Left lung (tissue), 4 donors: ENCODE measurements at regions not wholly inside any gene's neighbourhood (a gene's known extent, or its start where the extent isn't known, plus 50 kb on each side); places are given as distances from the start of the nearest gene placed in this dataset.

Source experiments
- ATAC-seq: fragments of 200-7000 bp; cut with Tn5 transposase; one replicate; pipeline ENCODE4 v1.9.1; 2020; ENCODE audit warnings: moderate library complexity
- DNase-seq, 4 donors: peaks; one replicate each; pipeline ENCODE4 v3.0.0-alpha.2; 2013 to 2020
- H3K27ac ChIP-seq, 2 donors: fragments of 200-600 bp; sonication (generic) in 1 of 2; one replicate each; pipeline versions ENCODE4 v1.5.0 to v1.8.0; 2020 to 2021
- H3K27me3 ChIP-seq, 2 donors: fragments of 200-600 bp; sonication (generic) in 1 of 2; one replicate each; pipeline versions ENCODE4 v1.5.0 to v1.8.0; 2020 to 2021
- H3K36me3 ChIP-seq, 2 donors: fragments of 200-600 bp; sonication (generic) in 1 of 2; one replicate each; pipeline versions ENCODE4 v1.5.0 to v1.8.0; 2020 to 2021
- H3K4me1 ChIP-seq, 2 donors: fragments of 200-600 bp; one replicate each; pipeline ENCODE4 v1.8.0; 2021
- H3K4me3 ChIP-seq, 2 donors: fragments of 200-600 bp; sonication (generic) in 1 of 2; one replicate each; pipeline versions ENCODE4 v1.5.0 to v1.8.0; 2020 to 2021; ENCODE audit warnings: mild to moderate bottlenecking in 1 of 2
- H3K9me3 ChIP-seq, 2 donors: fragments of 200-600 bp; sonication (generic) in 1 of 2; one replicate each; pipeline versions ENCODE4 v1.5.0 to v1.8.0; 2020 to 2021
- CTCF ChIP-seq, 2 donors: fragments of 200-600 bp; sonication (generic) in 1 of 2; IDR thresholded peaks; one replicate each; pipeline versions ENCODE4 v1.5.0 to v1.8.0; 2021; ENCODE audit warnings: antibody characterized with exemption in 2 of 2
- intact Hi-C, 2 donors: fragments of 100-400 bp; cut with DNase I; formaldehyde crosslinking; loops; one replicate each; pipeline versions ENCODE4 v1.11.2 to v1.14.2; 2022
- donor health status: DM: no; HTN: yes; CAD: no.
- donor health status: DM: no; HTN: no; CAD: no.

- no peak overlapping the region for H3K4me3 ChIP-seq
- intact Hi-C loops: no loop called here
- DNase-seq (peak in 2 of 4 donors; percentile 41 to 65), ATAC-seq (no peak)
- no peak for TF ChIP-seq CTCF (IDR thresholded peaks at IDR 0.05)
- no peaks in the 10 kb centered on the region for H3K36me3 ChIP-seq
- no peaks in the 10 kb centered on the region for H3K9me3 ChIP-seq
- peaks cover 0 to 7% of the 10 kb centered on the region in 2 donors for H3K4me1 ChIP-seq
- no peak overlapping the region for H3K27ac ChIP-seq
- peaks cover 0 to 25% of the 10 kb centered on the region in 2 donors for H3K27me3 ChIP-seq
These were observed 2114.6 kb upstream of the PIK3C3 start for GRCh38 chr18:39840406-39840805.

GRCh38 chr18:39839782-39840181, 2115.3 kb upstream of the PIK3C3 start:
- no peak overlapping the region for H3K27ac ChIP-seq
- H3K4me3 ChIP-seq: no peak overlapping the region
- H3K27me3 ChIP-seq: peaks cover 0 to 25% of the 10 kb centered on the region in 2 donors
- intact Hi-C loops: no loop called here
- H3K36me3 ChIP-seq: no peaks in the 10 kb centered on the region
- no peak for TF ChIP-seq CTCF (IDR thresholded peaks at IDR 0.05)
- DNase-seq (no peak), ATAC-seq (no peak)
- H3K4me1 ChIP-seq: peaks cover 0 to 7% of the 10 kb centered on the region in 2 donors
- no peaks in the 10 kb centered on the region for H3K9me3 ChIP-seq

- ATAC-seq: no peak
- Histone ChIP-seq H3K36me3 (no peaks in the 10 kb centered on the region), H3K4me3 (no peak overlapping the region), H3K4me1 (peaks cover 0 to 7% of the 10 kb centered on the region in 2 donors), H3K27ac (no peak overlapping the region), H3K27me3 (peaks cover 0 to 24% of the 10 kb centered on the region in 2 donors), H3K9me3 (no peaks in the 10 kb centered on the region)
- DNase-seq: no peak
- intact Hi-C loops: no loop called here
- TF ChIP-seq CTCF (IDR thresholded peaks at IDR 0.05): no peak
These were observed 2116.2 kb upstream of the PIK3C3 start for GRCh38 chr18:39838831-39839230.

- Histone ChIP-seq H3K36me3 (no peaks in the 10 kb centered on the region), H3K9me3 (no peaks in the 10 kb centered on the region), H3K4me3 (no peak overlapping the region), H3K4me1 (no peaks in the 10 kb centered on the region), H3K27ac (no peak overlapping the region), H3K27me3 (peaks cover 0 to 3% of the 10 kb centered on the region in 2 donors)
- TF ChIP-seq CTCF (IDR thresholded peaks at IDR 0.05): no peak
- intact Hi-C loops: no loop called here
- ATAC-seq (no peak), DNase-seq (no peak)
These were observed 2119.6 kb upstream of the PIK3C3 start for GRCh38 chr18:39835303-39836030.

- no peaks in the 10 kb centered on the region for H3K27me3 ChIP-seq
- intact Hi-C loops: no loop called here
- no peak overlapping the region for H3K27ac ChIP-seq
- no peaks in the 10 kb centered on the region for H3K9me3 ChIP-seq
- H3K4me1 ChIP-seq: no peaks in the 10 kb centered on the region
- no peaks in the 10 kb centered on the region for H3K36me3 ChIP-seq
- DNase-seq (no peak), ATAC-seq (no peak)
- H3K4me3 ChIP-seq: no peak overlapping the region
- no peak for TF ChIP-seq CTCF (IDR thresholded peaks at IDR 0.05)
These were observed 2120.4 kb upstream of the PIK3C3 start for GRCh38 chr18:39834636-39835035.
